Mucosa of descending colon (tissue), 3 donors: ENCODE measurements at regions not wholly inside any gene's neighbourhood (a gene's known extent, or its start where the extent isn't known, plus 50 kb on each side); places are given as distances from the start of the nearest gene placed in this dataset.
A peak's percentile ranks its signal among the peaks of the same experiment; 100 is the strongest.

ENCODE experiments used
- ATAC-seq: fragments of 200-7000 bp; cut with Tn5 transposase; one replicate; pipeline ENCODE4 v1.9.1; 2020; ENCODE audit warnings: mild to moderate bottlenecking, moderate library complexity
- DNase-seq, 3 donors: peaks; one replicate each; pipeline ENCODE4 v3.0.0-alpha.2; 2020
- H3K36me3 ChIP-seq: fragments of 200-600 bp; one replicate; pipeline ENCODE4 v1.8.0; 2021; ENCODE audit warnings: low read depth, mild to moderate bottlenecking
- H3K4me1 ChIP-seq: fragments of 200-600 bp; one replicate; pipeline ENCODE4 v1.8.0; 2021; ENCODE audit warnings: low read depth, mild to moderate bottlenecking
- H3K4me3 ChIP-seq: fragments of 200-600 bp; one replicate; pipeline ENCODE4 v1.8.0; 2021; ENCODE audit warnings: mild to moderate bottlenecking
- H3K9me3 ChIP-seq: fragments of 200-600 bp; one replicate; pipeline ENCODE4 v1.8.0; 2021; ENCODE audit warnings: mild to moderate bottlenecking
- CTCF ChIP-seq: fragments of 200-600 bp; IDR thresholded peaks from one replicate; pipeline ENCODE4 v1.8.0; 2022; ENCODE audit warnings: antibody characterized with exemption, mild to moderate bottlenecking
- intact Hi-C, 2 donors: fragments of 100-400 bp; cut with DNase I in 1 of 2; cut with micrococcal nuclease in 1 of 2; formaldehyde crosslinking; loops; one replicate each; pipeline versions ENCODE4 v1.11.0 to v1.11.1; 2022; cut with DNase I, micrococcal nuclease
- donor health status: DM: no; HTN: no; CAD: no; lungs with moderate emphysema.
- donor health status: DM: no; HTN: no; CAD: no.
- donor health status: DM: no; HTN: yes; CAD: no.

GRCh38 chr13:31409678-31410356, 210.0 kb downstream of the B3GLCT start:
- peak in 1 of 3 donors; percentile 52 for DNase-seq

GRCh38 chr13:31413516-31413915, 213.7 kb downstream of the B3GLCT start:
- no peak for DNase-seq
- intact Hi-C loops = no loop called here
- Histone ChIP-seq H3K9me3 (no peaks in the 10 kb centered on the region), H3K4me1 (no peaks in the 10 kb centered on the region), H3K36me3 (no peaks in the 10 kb centered on the region), H3K4me3 (no peak overlapping the region)
- no peak for ATAC-seq
- TF ChIP-seq CTCF = no peak

More at GRCh38 chr13:31409678-31410356, 210.0 kb downstream of the B3GLCT start:
- Histone ChIP-seq H3K36me3 (no peaks in the 10 kb centered on the region), H3K4me3 (no peak overlapping the region), H3K4me1 (no peaks in the 10 kb centered on the region), H3K9me3 (no peaks in the 10 kb centered on the region)
- intact Hi-C loops = no loop called here
- peak; percentile 86 for ATAC-seq
- TF ChIP-seq CTCF = no peak

GRCh38 chr13:31416066-31416465, 216.3 kb downstream of the B3GLCT start:
- intact Hi-C loops = no loop called here

GRCh38 chr13:31418186-31418585, 218.4 kb downstream of the B3GLCT start:
- Histone ChIP-seq H3K36me3 (no peaks in the 10 kb centered on the region), H3K4me1 (no peaks in the 10 kb centered on the region), H3K9me3 (no peaks in the 10 kb centered on the region), H3K4me3 (no peak overlapping the region)
- ATAC-seq (no peak), DNase-seq (no peak)
- no peak for TF ChIP-seq CTCF
- intact Hi-C loops = no loop called here

More at GRCh38 chr13:31416066-31416465, 216.3 kb downstream of the B3GLCT start:
- no peaks in the 10 kb centered on the region for H3K4me1 ChIP-seq
- DNase-seq = no peak
- ATAC-seq = no peak
- no peaks in the 10 kb centered on the region for H3K36me3 ChIP-seq
- no peaks in the 10 kb centered on the region for H3K9me3 ChIP-seq
- H3K4me3 ChIP-seq = no peak overlapping the region
- no peak for TF ChIP-seq CTCF

GRCh38 chr13:31421756-31422155, 222.0 kb downstream of the B3GLCT start:
- DNase-seq (no peak), ATAC-seq (no peak)
- intact Hi-C loops = loop anchor here (10.0 kb wide), 1 partner anchor 187 kb away; no protein-coding TSS in a partner anchor
- Histone ChIP-seq H3K36me3 (no peaks in the 10 kb centered on the region), H3K9me3 (no peaks in the 10 kb centered on the region), H3K4me3 (no peak overlapping the region), H3K4me1 (no peaks in the 10 kb centered on the region)
- TF ChIP-seq CTCF = no peak
